PFSK-1 (cell line): ENCODE measurements at regions not wholly inside any gene's neighbourhood (a gene's known extent, or its start where the extent isn't known, plus 50 kb on each side); places are given as distances from the start of the nearest gene placed in this dataset.

Experiments used
- FOXP2 ChIP-seq: optimal IDR thresholded peaks from 2 replicates; pipeline ENCODE3; 2011; ENCODE audit warnings: borderline replicate concordance, control low read depth, inconsistent platforms; ENCODE audit not compliant: insufficient read depth; ENCODE audit errors: extremely low read length, extremely low read depth
- POLR2AphosphoS5 ChIP-seq: IDR thresholded peaks from 2 replicates; pipeline ENCODE4 v1.6.1; 2012; ENCODE audit warnings: low read depth, mild to moderate bottlenecking, control low read depth, low read length, moderate library complexity
- SIN3A ChIP-seq: IDR thresholded peaks from 2 replicates; pipeline ENCODE4 v1.6.1; 2012; ENCODE audit warnings: mild to moderate bottlenecking, low read length, moderate library complexity, borderline replicate concordance; ENCODE audit not compliant: insufficient read depth
- TAF1 ChIP-seq: IDR thresholded peaks from 2 replicates; pipeline ENCODE4 v1.6.1; 2012; ENCODE audit warnings: low read length, control low read depth, borderline replicate concordance; ENCODE audit not compliant: insufficient read depth
- TF ChIP-seq, protein P1 (sequence below), 2 experiments: IDR thresholded peaks; 2 replicates each; pipeline versions ENCODE4 v1.6.1 to v1.8.0; 2011 to 2012; ENCODE audit warnings: low read depth in 2 of 2, low read length in 2 of 2, control low read depth in 1 of 2, inconsistent platforms in 1 of 2, mild to moderate bottlenecking in 1 of 2, moderate library complexity in 1 of 2; ENCODE audit not compliant: insufficient read depth in 1 of 2

DNA sequence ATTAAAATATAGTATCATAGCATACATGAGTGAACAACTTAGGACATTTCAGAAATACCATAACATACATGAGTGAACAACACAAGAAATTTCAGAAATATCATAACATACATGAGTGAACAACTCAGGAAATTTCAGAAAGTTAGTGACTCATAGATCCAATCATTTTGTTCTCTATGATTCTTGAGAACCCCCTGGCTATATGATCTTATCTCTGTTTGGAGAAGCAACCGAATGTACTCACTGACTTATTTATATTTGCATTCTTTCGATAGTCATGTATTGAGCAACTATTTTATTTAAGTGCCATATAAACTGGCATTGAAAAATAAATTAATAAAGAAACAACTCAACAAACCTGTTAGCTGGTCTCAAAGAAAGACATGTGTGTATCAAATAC, 251.1 kb downstream of the EFNB2 start:
- TF ChIP-seq, protein P1, sequence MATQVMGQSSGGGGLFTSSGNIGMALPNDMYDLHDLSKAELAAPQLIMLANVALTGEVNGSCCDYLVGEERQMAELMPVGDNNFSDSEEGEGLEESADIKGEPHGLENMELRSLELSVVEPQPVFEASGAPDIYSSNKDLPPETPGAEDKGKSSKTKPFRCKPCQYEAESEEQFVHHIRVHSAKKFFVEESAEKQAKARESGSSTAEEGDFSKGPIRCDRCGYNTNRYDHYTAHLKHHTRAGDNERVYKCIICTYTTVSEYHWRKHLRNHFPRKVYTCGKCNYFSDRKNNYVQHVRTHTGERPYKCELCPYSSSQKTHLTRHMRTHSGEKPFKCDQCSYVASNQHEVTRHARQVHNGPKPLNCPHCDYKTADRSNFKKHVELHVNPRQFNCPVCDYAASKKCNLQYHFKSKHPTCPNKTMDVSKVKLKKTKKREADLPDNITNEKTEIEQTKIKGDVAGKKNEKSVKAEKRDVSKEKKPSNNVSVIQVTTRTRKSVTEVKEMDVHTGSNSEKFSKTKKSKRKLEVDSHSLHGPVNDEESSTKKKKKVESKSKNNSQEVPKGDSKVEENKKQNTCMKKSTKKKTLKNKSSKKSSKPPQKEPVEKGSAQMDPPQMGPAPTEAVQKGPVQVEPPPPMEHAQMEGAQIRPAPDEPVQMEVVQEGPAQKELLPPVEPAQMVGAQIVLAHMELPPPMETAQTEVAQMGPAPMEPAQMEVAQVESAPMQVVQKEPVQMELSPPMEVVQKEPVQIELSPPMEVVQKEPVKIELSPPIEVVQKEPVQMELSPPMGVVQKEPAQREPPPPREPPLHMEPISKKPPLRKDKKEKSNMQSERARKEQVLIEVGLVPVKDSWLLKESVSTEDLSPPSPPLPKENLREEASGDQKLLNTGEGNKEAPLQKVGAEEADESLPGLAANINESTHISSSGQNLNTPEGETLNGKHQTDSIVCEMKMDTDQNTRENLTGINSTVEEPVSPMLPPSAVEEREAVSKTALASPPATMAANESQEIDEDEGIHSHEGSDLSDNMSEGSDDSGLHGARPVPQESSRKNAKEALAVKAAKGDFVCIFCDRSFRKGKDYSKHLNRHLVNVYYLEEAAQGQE (IDR thresholded peaks at IDR 0.05; ENCODE audit: insufficient read depth in 1 of 2, low read depth in 2 of 2, low read length in 2 of 2): no peak
- TF ChIP-seq TAF1 (no peak), POLR2AphosphoS5 (no peak), SIN3A (no peak), FOXP2 (no peak)
